ENCODE measurements at regions not wholly inside any gene's neighbourhood (a gene's known extent, or its start where the extent isn't known, plus 50 kb on each side); places are given as distances from the start of the nearest gene placed in this dataset.

- TF ChIP-seq CTCF (IDR thresholded peaks at IDR 0.05; ENCODE audit: insufficient read depth, low read depth, low read length) (no peak), EZH2 (IDR thresholded peaks at IDR 0.05; ENCODE audit: insufficient read depth, low read length) (no peak)
Measured at GRCh38 chr15:31503758-31504461, 177.3 kb downstream of the KLF13 start.
